Gastroesophageal sphincter (tissue), 4 donors: ENCODE measurements at regions not wholly inside any gene's neighbourhood (a gene's known extent, or its start where the extent isn't known, plus 50 kb on each side); places are given as distances from the start of the nearest gene placed in this dataset.

Source experiments
- ATAC-seq: fragments of 150-250 bp; one replicate; pipeline ENCODE4 v1.9.1; 2016; ENCODE audit warnings: mild to moderate bottlenecking, moderate library complexity
- H3K27ac ChIP-seq, 4 donors: fragments of 200-600 bp; sonication (generic) in 3 of 4; 1 replicate in 3 of 4; 2 replicates in 1 of 4; pipeline ENCODE4 v1.5.1; 2016 to 2019
- H3K27me3 ChIP-seq: fragments of 200-600 bp; sonication (generic); one replicate; pipeline ENCODE4 v1.5.1; 2019
- H3K36me3 ChIP-seq, 2 donors: fragments of 200-600 bp; sonication (generic); one replicate each; pipeline ENCODE4 v1.5.1; 2019; ENCODE audit warnings: control low read depth in 1 of 2
- H3K4me1 ChIP-seq, 3 donors: fragments of 200-600 bp; sonication (generic); 1 replicate in 2 of 3; 2 replicates in 1 of 3; pipeline ENCODE4 v1.5.1; 2016 to 2019; ENCODE audit warnings: control low read depth in 2 of 3
- H3K4me3 ChIP-seq, 2 donors: fragments of 200-600 bp; sonication (generic); one replicate each; pipeline ENCODE4 v1.5.1; 2019; ENCODE audit warnings: mild to moderate bottlenecking in 1 of 2, moderate library complexity in 1 of 2
- H3K9me3 ChIP-seq, 3 donors: fragments of 200-600 bp; sonication (generic); one replicate each; pipeline ENCODE4 v1.5.1; 2017 to 2019; ENCODE audit warnings: control low read depth in 2 of 3
- EP300 ChIP-seq: sonication (generic); formaldehyde crosslinking; IDR thresholded peaks from one replicate; pipeline ENCODE4 v1.6.1; 2017; ENCODE audit warnings: antibody characterized with exemption, mild to moderate bottlenecking
- POLR2A ChIP-seq, 2 donors: fragments of 450-650 bp; IDR thresholded peaks; one replicate each; pipeline ENCODE4 v1.6.1; 2017; ENCODE audit warnings: antibody characterized with exemption in 2 of 2, mild to moderate bottlenecking in 2 of 2, moderate library complexity in 1 of 2
- POLR2AphosphoS5 ChIP-seq: sonication (generic); formaldehyde crosslinking; IDR thresholded peaks from one replicate; pipeline ENCODE4 v1.6.1; 2017; ENCODE audit warnings: antibody characterized with exemption
- WGBS, 2 donors: methylation state at CpG; one replicate each; pipeline ENCODE4 v1.1.5; 2018; ENCODE audit warnings: low coverage in 1 of 2; 5-methylcytosine and 5-hydroxymethylcytosine counted together
- TF ChIP-seq, protein P1 (sequence below), 4 experiments: fragments of 200-600 bp in 2 of 4; fragments of 450-650 bp in 2 of 4; sonication (generic) in 1 of 4; IDR thresholded peaks; one replicate each; pipeline ENCODE4 v1.5.1; 2017 to 2019; ENCODE audit warnings: antibody characterized with exemption in 4 of 4, mild to moderate bottlenecking in 2 of 4, moderate library complexity in 2 of 4

DNA sequence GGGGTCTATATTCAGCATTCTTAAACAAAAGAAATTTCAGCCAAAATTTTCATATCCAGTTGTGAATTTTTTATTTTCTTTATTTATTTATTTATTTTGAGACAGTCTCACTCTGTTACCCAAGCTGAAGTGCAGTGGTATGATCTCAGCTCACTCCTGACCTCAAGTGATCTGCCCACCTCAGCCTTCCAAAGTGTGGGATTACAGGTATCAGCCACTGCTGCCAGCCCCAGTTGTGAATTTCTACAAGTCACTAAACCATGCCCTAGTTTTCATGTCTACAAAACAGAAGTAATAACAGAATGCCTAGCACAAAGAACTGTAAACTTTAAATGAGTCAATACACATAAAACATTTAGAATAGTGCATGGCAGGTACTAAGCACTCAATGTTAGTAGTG is 254.2 kb downstream of the C12orf50 start:
- no peak overlapping the region for H3K4me3 ChIP-seq
- no peak for ATAC-seq
- H3K36me3 ChIP-seq = no peaks in the 10 kb centered on the region
- no peak overlapping the region for H3K27ac ChIP-seq
- no peaks in the 10 kb centered on the region for H3K4me1 ChIP-seq
- H3K27me3 ChIP-seq = no peaks in the 10 kb centered on the region
- no peak for TF ChIP-seq POLR2A (IDR thresholded peaks at IDR 0.05)
- no peak for TF ChIP-seq POLR2AphosphoS5
- TF ChIP-seq EP300 = no peak
- TF ChIP-seq, protein P1, sequence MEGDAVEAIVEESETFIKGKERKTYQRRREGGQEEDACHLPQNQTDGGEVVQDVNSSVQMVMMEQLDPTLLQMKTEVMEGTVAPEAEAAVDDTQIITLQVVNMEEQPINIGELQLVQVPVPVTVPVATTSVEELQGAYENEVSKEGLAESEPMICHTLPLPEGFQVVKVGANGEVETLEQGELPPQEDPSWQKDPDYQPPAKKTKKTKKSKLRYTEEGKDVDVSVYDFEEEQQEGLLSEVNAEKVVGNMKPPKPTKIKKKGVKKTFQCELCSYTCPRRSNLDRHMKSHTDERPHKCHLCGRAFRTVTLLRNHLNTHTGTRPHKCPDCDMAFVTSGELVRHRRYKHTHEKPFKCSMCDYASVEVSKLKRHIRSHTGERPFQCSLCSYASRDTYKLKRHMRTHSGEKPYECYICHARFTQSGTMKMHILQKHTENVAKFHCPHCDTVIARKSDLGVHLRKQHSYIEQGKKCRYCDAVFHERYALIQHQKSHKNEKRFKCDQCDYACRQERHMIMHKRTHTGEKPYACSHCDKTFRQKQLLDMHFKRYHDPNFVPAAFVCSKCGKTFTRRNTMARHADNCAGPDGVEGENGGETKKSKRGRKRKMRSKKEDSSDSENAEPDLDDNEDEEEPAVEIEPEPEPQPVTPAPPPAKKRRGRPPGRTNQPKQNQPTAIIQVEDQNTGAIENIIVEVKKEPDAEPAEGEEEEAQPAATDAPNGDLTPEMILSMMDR (IDR thresholded peaks at IDR 0.05) = no peak
- H3K9me3 ChIP-seq = no peaks in the 10 kb centered on the region

DNA sequence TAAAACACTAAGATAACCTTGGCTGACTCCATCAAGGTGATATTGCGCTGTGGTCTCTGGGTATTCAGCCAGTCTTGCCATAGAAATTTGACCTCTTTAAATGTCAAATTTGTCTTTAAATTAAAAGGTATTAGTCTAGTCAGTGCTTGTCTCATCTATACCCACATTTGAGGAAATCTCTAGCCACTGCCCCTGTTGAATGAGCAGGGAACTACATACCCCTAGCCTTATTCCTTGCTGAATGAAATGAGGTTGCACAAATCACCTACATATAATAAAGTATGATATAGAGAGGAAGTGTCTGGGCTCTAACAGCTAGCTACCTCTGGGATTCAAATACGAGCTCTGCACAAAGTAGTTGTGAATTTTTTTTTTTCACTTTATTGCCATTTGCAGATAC is 256.8 kb downstream of the C12orf50 start:
- no peak for ATAC-seq
- WGBS, 2 donors = 67 to 91% methylated on average over 1 to 2 of the region's 2 CpGs
- TF ChIP-seq POLR2A (IDR thresholded peaks at IDR 0.05) (no peak), EP300 (no peak), POLR2AphosphoS5 (no peak)
- TF ChIP-seq, protein P1 (IDR thresholded peaks at IDR 0.05) = no peak

GRCh38 chr12:87768501-87769287 is 260.5 kb downstream of the C12orf50 start:
- TF ChIP-seq, protein P1 (IDR thresholded peaks at IDR 0.05) = no peak
- no peak for TF ChIP-seq POLR2A (IDR thresholded peaks at IDR 0.05)
- TF ChIP-seq EP300 = no peak
- no peak for TF ChIP-seq POLR2AphosphoS5
- H3K9me3 ChIP-seq = no peaks in the 10 kb centered on the region
- no peak overlapping the region for H3K4me3 ChIP-seq
- H3K36me3 ChIP-seq = no peaks in the 10 kb centered on the region
- no peak overlapping the region for H3K27ac ChIP-seq
- ATAC-seq = no peak
- WGBS, 2 donors = 61 to 64% methylated on average over 9 to 11 of the region's 11 CpGs
- no peaks in the 10 kb centered on the region for H3K4me1 ChIP-seq
- H3K27me3 ChIP-seq = no peaks in the 10 kb centered on the region

More for the DNA sequence above, 256.8 kb downstream of the C12orf50 start:
- Histone ChIP-seq H3K27me3 (no peaks in the 10 kb centered on the region), H3K27ac (no peak overlapping the region), H3K4me1 (no peaks in the 10 kb centered on the region), H3K36me3 (no peaks in the 10 kb centered on the region), H3K4me3 (no peak overlapping the region), H3K9me3 (no peaks in the 10 kb centered on the region)

DNA sequence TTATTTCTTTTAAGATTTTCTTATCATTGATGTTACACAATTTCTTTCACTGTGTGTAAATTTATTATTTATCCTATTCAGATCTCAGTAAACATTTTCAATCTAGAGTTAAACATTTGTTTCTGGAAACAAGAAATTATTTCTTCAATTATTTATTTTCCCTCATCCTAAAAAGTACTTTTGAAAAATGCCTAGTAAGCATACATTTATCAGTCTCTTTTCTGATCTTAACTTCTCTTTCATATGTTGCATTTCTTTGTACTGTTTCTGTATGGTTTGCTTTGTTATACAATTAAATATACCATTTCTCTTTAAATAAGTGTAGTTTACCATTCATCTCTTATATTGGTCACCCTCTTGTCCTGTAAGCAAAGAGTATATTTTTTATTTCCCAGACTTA is 263.2 kb downstream of the C12orf50 start:
- no peaks in the 10 kb centered on the region for H3K36me3 ChIP-seq
- no peak overlapping the region for H3K27ac ChIP-seq
- TF ChIP-seq POLR2A (IDR thresholded peaks at IDR 0.05) (no peak), EP300 (no peak), POLR2AphosphoS5 (no peak)
- TF ChIP-seq, protein P1 (IDR thresholded peaks at IDR 0.05) = no peak
- no peak overlapping the region for H3K4me3 ChIP-seq
- H3K9me3 ChIP-seq = no peaks in the 10 kb centered on the region
- H3K27me3 ChIP-seq = no peaks in the 10 kb centered on the region
- no peak for ATAC-seq
- no peaks in the 10 kb centered on the region for H3K4me1 ChIP-seq

GRCh38 chr12:87760943-87761342 is 268.3 kb downstream of the C12orf50 start:
- ATAC-seq = no peak
- TF ChIP-seq, protein P1 (IDR thresholded peaks at IDR 0.05) = no peak
- TF ChIP-seq EP300 = no peak
- no peak for TF ChIP-seq POLR2AphosphoS5
- Histone ChIP-seq H3K27ac (no peak overlapping the region), H3K4me1 (no peaks in the 10 kb centered on the region), H3K9me3 (no peaks in the 10 kb centered on the region), H3K4me3 (no peak overlapping the region), H3K27me3 (no peaks in the 10 kb centered on the region), H3K36me3 (no peaks in the 10 kb centered on the region)
- 78 to 85% methylated on average over 2 of the region's 2 CpGs for WGBS, 2 donors
